Panc1 (cell line): ENCODE measurements at regions not wholly inside any gene's neighbourhood (a gene's known extent, or its start where the extent isn't known, plus 50 kb on each side); places are given as distances from the start of the nearest gene placed in this dataset.

Experiments used
- ATAC-seq: fragments of 200-7000 bp; cut with Tn5 transposase; 2 replicates; pipeline ENCODE4 v1.9.1; 2020; ENCODE audit warnings: mild to moderate bottlenecking, moderate library complexity
- BruUV-seq: library from RNA; stranded (reverse); fragments of 400-500 nt; replicated peaks from 2 replicates; lab custom pipeline; 2021; lab: Mats Ljungman, UMichigan
- CTCF ChIA-PET: fragments of 300-600 bp; sonication (Branson Sonifier 250); formaldehyde crosslinking; loops from one replicate; lab custom pipeline; 2022; ENCODE audit warnings: antibody characterized with exemption; lab: Charles Lee
- POLR2A ChIA-PET: fragments of 300-600 bp; sonication (Branson Sonifier 250); formaldehyde crosslinking; loops from one replicate; lab custom pipeline; 2022; ENCODE audit warnings: antibody characterized with exemption; lab: Charles Lee
- DNase-seq: peaks from one replicate; pipeline ENCODE4 v3.0.0-alpha.2; 2010; ENCODE audit warnings: low read depth, low spot score
- H3K27ac ChIP-seq: 2 replicates; pipeline ENCODE4 v1.5.1; 2011; ENCODE audit warnings: mild to moderate bottlenecking, low read length, inconsistent platforms
- H3K27me3 ChIP-seq: fragments of 200-500 bp; sonication (Bioruptor generic); 2 replicates; pipeline ENCODE4 v1.6.0; 2014; ENCODE audit warnings: low read length, inconsistent platforms; ENCODE audit not compliant: control insufficient read depth, insufficient read depth
- H3K36me3 ChIP-seq: fragments of 200-500 bp; sonication (Bioruptor generic); 2 replicates; pipeline ENCODE4 v1.5.1; 2014; ENCODE audit warnings: inconsistent platforms, mild to moderate bottlenecking, low read length, moderate library complexity; ENCODE audit not compliant: control insufficient read depth, insufficient read depth
- H3K4me1 ChIP-seq: 2 replicates; pipeline ENCODE4 v1.5.1; 2011; ENCODE audit warnings: inconsistent platforms, mild to moderate bottlenecking, low read length, moderate library complexity; ENCODE audit not compliant: control insufficient read depth, insufficient read depth
- H3K4me3 ChIP-seq, 2 experiments: 2 replicates each; pipeline ENCODE4 v1.5.1; 2011 to 2012; ENCODE audit warnings: low read depth in 2 of 2, low read length in 2 of 2, mild to moderate bottlenecking in 2 of 2, inconsistent platforms in 1 of 2, moderate library complexity in 1 of 2
- H3K9me3 ChIP-seq: fragments of 200-500 bp; sonication (Bioruptor generic); 2 replicates; pipeline ENCODE4 v1.5.1; 2014; ENCODE audit warnings: low read depth, mild to moderate bottlenecking, inconsistent platforms, low read length, moderate library complexity; ENCODE audit not compliant: control insufficient read depth, insufficient read depth
- CTCF ChIP-seq: fragments of 450-650 bp; IDR thresholded peaks from 2 replicates; pipeline ENCODE4 v1.5.1; 2017; ENCODE audit warnings: mild to moderate bottlenecking
- POLR2AphosphoS5 ChIP-seq: IDR thresholded peaks from 2 replicates; pipeline ENCODE4 v1.6.1; 2012; ENCODE audit warnings: mild to moderate bottlenecking, low read depth, low read length, moderate library complexity
- REST ChIP-seq, 2 experiments: IDR thresholded peaks; 2 replicates each; pipeline ENCODE4 v1.6.1; 2011 to 2012; ENCODE audit warnings: low read depth in 2 of 2, control low read depth in 1 of 2, low read length in 1 of 2, mild to moderate bottlenecking in 1 of 2, moderate library complexity in 1 of 2; ENCODE audit not compliant: insufficient read depth in 1 of 2
- SIN3A ChIP-seq: IDR thresholded peaks from 2 replicates; pipeline ENCODE4 v1.6.1; 2012; ENCODE audit warnings: low read depth, mild to moderate bottlenecking, low read length, moderate library complexity, borderline replicate concordance; ENCODE audit not compliant: insufficient read depth
- TCF7L2 ChIP-seq: IDR thresholded peaks from 2 replicates; pipeline ENCODE4 v1.6.1; 2011; ENCODE audit warnings: mild to moderate bottlenecking, low read depth, low read length, inconsistent platforms
- in situ Hi-C: cut with HindIII; loops from 2 replicates; pipeline ENCODE4 v1.10.0; 2016; ENCODE audit warnings: low sequenced_read_pairs, low pct_unique_long_range_greater_than_20kb
- intact Hi-C: fragments of 100-400 bp; cut with micrococcal nuclease; formaldehyde crosslinking; loops from one replicate; pipeline ENCODE4 v1.10.0; 2022; ENCODE audit not compliant: unreplicated experiment

GRCh38 chr2:34011684-34012083 lies 412.6 kb upstream of the FAM98A start:
- no peak for ATAC-seq
- Histone ChIP-seq H3K4me3 (no peak overlapping the region), H3K27ac (no peak overlapping the region), H3K4me1 (no peaks in the 10 kb centered on the region), H3K27me3 (no peaks in the 10 kb centered on the region), H3K36me3 (no peaks in the 10 kb centered on the region), H3K9me3 (no peaks in the 10 kb centered on the region)
- ChIA-PET CTCF (no interaction called here), POLR2A (no interaction called here)
- in situ Hi-C loops (no loop called here), intact Hi-C loops (no loop called here)
- DNase-seq: no peak
- BruUV-seq: no TSS peak
- TF ChIP-seq TCF7L2 (no peak), SIN3A (no peak), POLR2AphosphoS5 (no peak), REST (IDR thresholded peaks at IDR 0.05; ENCODE audit: insufficient read depth in 1 of 2, low read depth in 2 of 2, low read length in 1 of 2) (no peak), CTCF (no peak)

- TF ChIP-seq CTCF (no peak), TCF7L2 (no peak), SIN3A (no peak), REST (IDR thresholded peaks at IDR 0.05; ENCODE audit: insufficient read depth in 1 of 2, low read depth in 2 of 2, low read length in 1 of 2) (no peak), POLR2AphosphoS5 (no peak)
- intact Hi-C loops: no loop called here
- in situ Hi-C loops: no loop called here
- Histone ChIP-seq H3K36me3 (no peaks in the 10 kb centered on the region), H3K27ac (no peak overlapping the region), H3K4me3 (no peak overlapping the region), H3K9me3 (no peaks in the 10 kb centered on the region), H3K4me1 (no peaks in the 10 kb centered on the region), H3K27me3 (no peaks in the 10 kb centered on the region)
- CTCF ChIA-PET: interaction anchor here (0.6 kb wide), 1 partner anchor 1916 kb away, joined by 3 read pairs; no protein-coding TSS in a partner anchor
- BruUV-seq: no TSS peak
- no peak for DNase-seq
- ATAC-seq: no peak
- POLR2A ChIA-PET: no interaction called here
These were observed 406.8 kb upstream of the FAM98A start for GRCh38 chr2:34005901-34006300.
